ENCODE measurements at regions not wholly inside any gene's neighbourhood (a gene's known extent, or its start where the extent isn't known, plus 50 kb on each side); places are given as distances from the start of the nearest gene placed in this dataset.
A peak's percentile ranks its signal among the peaks of the same experiment; 100 is the strongest.

DNA sequence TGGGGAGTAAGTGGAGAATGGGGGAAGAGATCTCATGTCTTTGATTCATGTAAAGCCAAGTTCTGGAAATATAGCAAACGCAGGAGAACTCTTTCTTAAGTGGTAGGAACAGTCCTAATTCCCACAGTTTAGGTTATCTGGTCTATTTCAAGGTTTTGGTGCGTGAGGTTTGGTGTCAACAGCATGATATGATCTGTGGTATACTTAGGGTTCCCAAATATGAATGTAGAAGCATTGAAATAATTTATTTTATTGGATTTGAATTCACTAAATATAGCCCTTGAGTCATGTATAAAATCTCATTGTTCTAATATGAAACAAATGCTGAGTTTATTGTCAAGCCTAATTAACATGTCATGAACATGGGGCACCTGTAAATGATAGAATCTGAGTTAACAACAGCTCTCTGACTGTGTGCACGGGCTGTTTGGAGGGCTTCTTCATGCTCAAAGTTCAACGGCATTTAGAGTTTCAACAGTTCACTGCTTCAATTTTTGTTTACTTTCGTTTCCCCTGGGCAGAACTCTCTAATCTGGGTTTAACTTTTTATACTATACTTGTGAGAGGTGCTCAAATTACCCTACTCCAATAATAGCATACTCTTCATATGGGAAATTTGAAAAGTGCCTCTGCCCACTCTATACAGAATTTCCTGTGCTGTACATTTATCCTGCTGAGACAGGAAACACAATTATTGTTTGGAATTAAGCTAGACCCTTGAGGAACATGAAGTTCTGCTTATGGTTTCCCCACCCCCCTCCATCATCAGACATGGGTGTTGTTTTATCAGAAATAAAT, 236.3 kb upstream of the ZNF217 start:
- Mint-ChIP-seq H3K4me1 (peaks cover 50 to 87% of the 10 kb centered on the region in 2 donors), H3K27me3 (no peaks in the 10 kb centered on the region), H3K4me3 (peak overlapping the region; percentile 66 to 80), H3K36me3 (peaks cover 6 to 8% of the 10 kb centered on the region in 2 donors), H3K27ac (peak overlapping the region; percentile 95), H3K9me3 (peaks cover 8 to 9% of the 10 kb centered on the region in 2 donors)
- ATAC-seq (replicated peaks) (peak; percentile 31 to 38), DNase-seq (no peak)

DNA sequence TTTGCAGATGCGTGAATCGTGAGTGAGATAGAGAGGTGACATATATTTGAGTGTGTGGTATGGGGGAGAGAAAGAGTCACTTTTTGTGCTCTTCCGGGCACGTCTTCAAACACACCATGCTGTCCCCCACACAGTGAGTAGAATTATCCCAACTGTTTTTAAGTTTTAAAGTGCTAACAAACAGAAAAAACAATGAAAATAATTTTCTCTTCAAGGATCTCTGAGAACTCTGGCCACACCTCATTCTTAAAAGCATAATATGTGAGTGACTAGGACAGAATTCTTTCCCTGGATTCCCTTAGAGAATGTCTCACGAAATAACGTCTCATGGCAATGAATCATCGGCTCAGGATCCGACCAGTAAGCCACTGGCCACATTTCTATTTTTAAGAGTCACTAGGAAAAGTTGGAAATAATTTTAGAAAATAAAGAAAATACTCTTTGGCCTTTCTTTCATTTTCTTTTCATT, 235.7 kb upstream of the ZNF217 start:
- Mint-ChIP-seq H3K36me3 (peaks cover 6 to 8% of the 10 kb centered on the region in 2 donors), H3K9me3 (peaks cover 8 to 9% of the 10 kb centered on the region in 2 donors), H3K27me3 (no peaks in the 10 kb centered on the region), H3K4me1 (peaks cover 49 to 81% of the 10 kb centered on the region in 2 donors), H3K4me3 (peak overlapping the region; percentile 66 to 80), H3K27ac (peak overlapping the region; percentile 95)
- DNase-seq (no peak), ATAC-seq (replicated peaks) (no peak)

DNA sequence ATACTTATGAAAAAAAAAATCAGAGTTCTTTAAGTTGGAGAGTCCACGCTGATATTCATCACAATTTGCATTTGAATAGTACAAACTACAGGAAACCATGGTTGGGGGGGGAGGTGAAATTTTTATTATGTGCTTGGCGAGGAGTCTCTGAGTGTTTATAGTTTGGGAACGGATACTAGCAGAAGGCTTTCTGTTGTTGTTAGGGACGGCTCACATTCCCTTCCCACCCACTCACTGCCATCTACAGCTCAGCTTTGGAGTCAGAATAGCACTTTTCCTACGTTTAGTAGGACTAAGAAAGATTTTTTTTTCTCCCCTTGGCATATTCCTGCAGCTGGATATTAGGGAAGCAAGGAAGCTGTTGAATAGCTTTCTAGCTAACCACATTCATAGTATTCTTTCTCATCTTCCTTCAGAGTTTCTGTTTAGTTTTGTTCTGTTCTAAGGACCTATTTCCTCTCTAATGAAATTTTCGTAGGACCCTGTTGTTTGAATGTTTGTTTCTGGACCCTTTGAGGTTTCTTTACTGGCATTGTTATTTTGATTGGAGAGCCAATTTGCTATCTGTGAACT, 235.1 kb upstream of the ZNF217 start:
- Mint-ChIP-seq H3K4me1 (peaks cover 46 to 76% of the 10 kb centered on the region in 2 donors), H3K36me3 (peaks cover 6 to 8% of the 10 kb centered on the region in 2 donors), H3K27ac (peak overlapping the region; percentile 95), H3K4me3 (peak overlapping the region; percentile 66 to 80), H3K27me3 (no peaks in the 10 kb centered on the region), H3K9me3 (peaks cover 8 to 9% of the 10 kb centered on the region in 2 donors)
- ATAC-seq (replicated peaks) (no peak), DNase-seq (no peak)

DNA sequence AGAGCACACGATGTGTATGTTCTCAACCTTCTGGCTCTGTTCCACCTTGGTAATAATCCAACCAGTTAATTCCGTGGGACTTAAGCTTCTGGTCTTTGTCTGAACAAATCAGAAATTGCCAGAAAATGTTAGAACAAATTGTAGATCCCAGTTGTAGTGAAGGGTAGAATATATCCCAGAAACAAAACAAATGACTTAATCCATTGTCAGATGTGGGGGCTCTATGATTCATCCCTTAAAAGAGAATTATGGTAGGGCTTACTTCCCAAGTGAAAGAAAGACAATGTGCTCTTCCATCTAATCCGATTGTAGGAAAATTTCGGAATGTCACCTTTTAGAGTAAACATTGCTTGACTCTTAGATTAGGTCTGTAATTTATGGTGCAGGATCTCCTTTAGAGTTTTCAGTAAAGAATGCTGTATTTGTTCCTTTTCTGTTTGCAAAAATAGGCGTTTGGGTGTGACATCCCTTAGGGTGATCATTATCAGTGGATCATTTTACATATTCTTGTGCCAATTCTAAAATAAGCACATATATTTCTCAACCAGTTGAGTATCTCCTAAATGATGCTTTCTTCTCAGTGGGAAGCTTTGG, 234.5 kb upstream of the ZNF217 start:
- peak overlapping the region; percentile 66 to 80 for H3K4me3 Mint-ChIP-seq
- peaks cover 8 to 9% of the 10 kb centered on the region in 2 donors for H3K9me3 Mint-ChIP-seq
- no peaks in the 10 kb centered on the region for H3K27me3 Mint-ChIP-seq
- H3K27ac Mint-ChIP-seq, result peak overlapping the region; percentile 95
- peaks cover 43 to 70% of the 10 kb centered on the region in 2 donors for H3K4me1 Mint-ChIP-seq
- H3K36me3 Mint-ChIP-seq, result peaks cover 6 to 8% of the 10 kb centered on the region in 2 donors
- ATAC-seq (replicated peaks), result no peak
- no peak for DNase-seq

DNA sequence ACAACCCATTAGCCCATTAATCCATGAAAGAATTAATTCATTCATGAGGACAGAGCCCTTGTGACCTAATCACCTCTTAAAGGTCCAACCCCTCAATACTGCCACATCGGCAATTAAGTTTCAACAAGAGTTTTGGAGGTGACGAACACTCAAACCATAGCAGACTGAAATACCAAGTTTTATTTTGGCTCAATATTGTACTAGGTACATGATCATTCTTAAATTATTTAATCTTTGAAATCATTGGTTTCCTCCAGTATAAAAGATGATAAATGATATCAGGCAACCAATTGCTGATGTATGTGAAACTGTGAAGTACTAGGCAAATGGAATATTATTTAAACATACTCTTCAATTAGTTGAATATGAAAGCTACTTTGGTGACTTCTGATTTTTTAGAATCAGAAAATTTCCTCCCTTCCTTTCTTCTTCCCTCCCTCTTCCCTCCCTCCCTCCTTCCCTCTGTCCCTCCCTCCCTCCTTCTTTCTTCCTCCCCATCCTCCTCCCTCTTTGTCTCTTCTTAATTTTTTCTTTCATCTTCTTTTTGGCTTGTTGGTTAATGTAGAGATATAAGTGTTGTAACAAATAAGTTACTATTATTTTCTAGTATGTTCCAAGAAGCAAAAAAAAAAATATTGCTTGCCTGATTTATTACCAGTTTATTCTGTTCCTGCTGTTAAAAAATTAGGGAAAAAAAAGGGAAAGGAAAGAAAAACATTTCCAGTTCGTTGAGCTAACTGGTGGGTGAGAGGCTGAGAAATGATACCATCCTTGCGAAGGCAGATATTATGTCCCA, 233.9 kb upstream of the ZNF217 start:
- no peaks in the 10 kb centered on the region for H3K27me3 Mint-ChIP-seq
- no peak for DNase-seq
- peak overlapping the region; percentile 88 for H3K27ac Mint-ChIP-seq
- ATAC-seq (replicated peaks), result no peak
- peaks cover 40 to 63% of the 10 kb centered on the region in 2 donors for H3K4me1 Mint-ChIP-seq
- H3K9me3 Mint-ChIP-seq, result peaks cover 6% of the 10 kb centered on the region in 2 donors
- peak overlapping the region; percentile 0 to 29 for H3K4me3 Mint-ChIP-seq
- peaks cover 4 to 6% of the 10 kb centered on the region in 2 donors for H3K36me3 Mint-ChIP-seq

DNA sequence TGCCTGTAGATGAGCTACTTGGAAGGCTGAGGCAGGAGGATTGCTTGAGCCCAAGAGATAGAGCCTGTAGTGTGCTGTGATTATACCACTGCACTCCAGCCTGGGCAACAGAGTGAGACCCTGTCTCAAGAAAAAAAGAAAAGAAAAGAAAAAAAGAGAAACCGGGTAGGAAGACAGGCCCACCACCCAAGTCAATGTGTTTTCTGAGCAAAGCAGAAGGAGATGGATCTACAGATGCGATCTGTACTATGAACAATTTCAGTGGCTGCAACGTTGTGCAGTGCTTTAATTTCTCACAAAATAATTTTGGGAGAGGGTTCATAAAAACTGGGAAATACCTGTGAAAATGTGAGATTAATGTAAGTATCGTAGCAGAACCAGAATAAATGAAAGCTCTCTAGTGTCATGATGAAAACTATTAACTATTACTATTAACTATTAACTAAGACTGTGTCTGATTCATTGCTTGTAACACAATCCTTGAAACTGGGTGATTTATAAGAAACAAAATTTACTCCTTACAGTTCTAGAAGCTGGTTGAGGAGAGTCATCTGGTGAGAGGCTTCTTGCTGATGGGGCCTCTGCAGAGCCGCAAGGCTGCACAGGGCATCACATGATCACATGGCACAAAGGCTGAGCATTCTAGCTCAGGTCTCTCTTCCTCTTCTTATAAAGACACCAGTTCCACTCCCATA, 233.1 kb upstream of the ZNF217 start:
- DNase-seq (peak; percentile 60), ATAC-seq (replicated peaks) (peak; percentile 96)
- no peaks in the 10 kb centered on the region for H3K36me3 Mint-ChIP-seq
- H3K9me3 Mint-ChIP-seq, result no peaks in the 10 kb centered on the region
- no peaks in the 10 kb centered on the region for H3K27me3 Mint-ChIP-seq
- H3K4me3 Mint-ChIP-seq, result peak overlapping the region; percentile 21 to 29
- peak overlapping the region; percentile 88 for H3K27ac Mint-ChIP-seq
- peaks cover 34 to 55% of the 10 kb centered on the region in 2 donors for H3K4me1 Mint-ChIP-seq

DNA sequence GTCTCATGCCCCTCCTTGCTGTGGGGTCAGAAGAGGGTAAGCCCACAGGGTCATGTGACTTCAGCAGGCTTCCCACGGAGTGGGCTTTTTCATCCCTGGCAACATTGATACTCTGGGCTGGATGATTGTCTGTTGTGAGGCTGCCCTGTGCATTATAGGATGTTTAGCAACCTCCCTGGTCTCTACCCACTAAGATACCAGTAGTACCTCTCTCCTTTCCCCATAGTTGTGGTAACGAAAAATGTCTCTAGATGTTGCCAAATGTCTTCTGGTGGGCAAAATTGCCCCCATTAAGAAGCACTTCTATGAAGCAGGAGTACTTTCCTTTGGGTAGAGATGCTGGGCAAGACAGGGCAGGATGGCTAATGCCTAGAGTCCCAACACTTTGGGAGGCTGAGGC, 232.5 kb upstream of the ZNF217 start:
- H3K27ac Mint-ChIP-seq, result peak overlapping the region; percentile 80
- no peaks in the 10 kb centered on the region for H3K36me3 Mint-ChIP-seq
- no peaks in the 10 kb centered on the region for H3K27me3 Mint-ChIP-seq
- H3K4me3 Mint-ChIP-seq, result no peak overlapping the region
- H3K4me1 Mint-ChIP-seq, result peaks cover 34 to 51% of the 10 kb centered on the region in 2 donors
- DNase-seq, result no peak
- ATAC-seq (replicated peaks), result no peak
- no peaks in the 10 kb centered on the region for H3K9me3 Mint-ChIP-seq

DNA sequence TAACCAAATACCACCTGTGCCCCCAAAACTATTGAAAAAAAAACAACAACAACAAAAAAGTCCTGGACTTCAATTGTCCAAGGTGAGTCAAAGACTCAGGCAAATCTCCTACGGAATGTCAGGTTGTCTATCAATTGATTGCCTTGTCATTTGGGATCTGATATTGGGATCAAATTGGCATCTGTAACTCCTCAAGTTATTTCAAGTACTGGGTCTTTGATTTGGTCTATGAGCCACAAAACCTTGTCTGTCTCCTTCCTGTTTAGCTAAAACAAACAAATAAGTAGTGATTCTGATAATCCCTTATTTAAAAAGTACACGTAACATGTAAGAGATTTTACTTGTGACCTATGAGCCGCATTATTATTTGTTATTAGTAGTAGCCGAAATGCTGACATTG, 231.6 kb upstream of the ZNF217 start:
- H3K27me3 Mint-ChIP-seq, result no peaks in the 10 kb centered on the region
- peaks cover 34 to 44% of the 10 kb centered on the region in 2 donors for H3K4me1 Mint-ChIP-seq
- H3K36me3 Mint-ChIP-seq, result no peaks in the 10 kb centered on the region
- ATAC-seq (replicated peaks) (no peak), DNase-seq (no peak)
- no peaks in the 10 kb centered on the region for H3K9me3 Mint-ChIP-seq
- no peak overlapping the region for H3K27ac Mint-ChIP-seq
- no peak overlapping the region for H3K4me3 Mint-ChIP-seq

DNA sequence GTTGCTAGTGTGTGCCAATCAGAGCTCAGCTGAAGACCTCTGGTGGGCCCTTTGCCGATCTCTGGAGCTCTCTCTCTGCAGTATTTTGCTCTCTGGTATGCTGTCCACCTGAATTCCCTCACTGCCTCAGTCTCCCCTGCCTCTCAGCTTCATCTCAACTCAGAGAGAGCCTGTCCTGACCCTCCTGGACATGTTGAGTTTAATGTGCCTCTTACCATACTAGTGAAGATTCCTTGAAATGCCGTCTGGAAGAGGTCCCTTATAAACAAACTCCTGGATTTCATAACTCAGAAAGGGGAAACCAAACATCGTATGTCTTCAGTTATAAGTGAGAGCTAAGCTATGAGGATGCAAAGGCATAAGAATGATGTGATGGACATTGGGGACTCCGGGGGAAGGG, 231.1 kb upstream of the ZNF217 start:
- Mint-ChIP-seq H3K27me3 (no peaks in the 10 kb centered on the region), H3K27ac (no peak overlapping the region), H3K9me3 (no peaks in the 10 kb centered on the region), H3K4me1 (peaks cover 31 to 39% of the 10 kb centered on the region in 2 donors), H3K36me3 (no peaks in the 10 kb centered on the region), H3K4me3 (no peak overlapping the region)
- DNase-seq (no peak), ATAC-seq (replicated peaks) (no peak)

DNA sequence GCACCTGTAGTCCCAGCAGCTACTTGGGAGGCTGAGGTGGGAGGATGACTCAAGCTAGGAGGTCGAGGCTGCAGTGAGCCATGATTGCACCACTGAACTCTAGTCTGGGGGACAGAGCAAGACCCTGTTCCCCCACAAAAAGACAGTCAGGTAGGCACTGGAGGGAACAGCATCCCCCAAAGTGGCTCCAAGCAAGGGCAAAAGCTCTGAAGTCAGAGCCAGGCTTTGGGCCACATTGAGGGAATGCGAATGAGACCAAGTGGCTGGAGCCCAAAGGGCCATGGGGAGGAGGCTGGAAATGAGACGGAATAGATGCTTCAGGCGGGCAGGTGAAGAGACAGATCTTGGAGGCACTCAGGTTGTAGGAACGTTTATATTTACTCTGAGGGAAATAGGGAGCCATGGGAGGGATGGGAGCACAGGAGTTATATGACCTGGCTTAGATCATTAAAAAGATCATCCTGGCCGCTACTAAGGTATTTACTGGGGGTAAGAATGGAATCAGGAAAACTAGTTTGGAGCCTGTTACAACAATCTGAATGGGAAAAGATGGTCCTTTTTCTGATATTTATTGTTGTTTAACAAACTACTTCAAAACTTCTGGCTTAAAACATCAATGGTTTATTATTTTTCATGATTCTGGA, 229.6 kb upstream of the ZNF217 start:
- DNase-seq (no peak), ATAC-seq (replicated peaks) (no peak)
- no peak overlapping the region for H3K4me3 Mint-ChIP-seq
- H3K36me3 Mint-ChIP-seq, result peaks cover 0 to 2% of the 10 kb centered on the region in 2 donors
- peaks cover 21 to 24% of the 10 kb centered on the region in 2 donors for H3K4me1 Mint-ChIP-seq
- H3K9me3 Mint-ChIP-seq, result peaks cover 2 to 5% of the 10 kb centered on the region in 2 donors
- H3K27me3 Mint-ChIP-seq, result no peaks in the 10 kb centered on the region
- H3K27ac Mint-ChIP-seq, result no peak overlapping the region

DNA sequence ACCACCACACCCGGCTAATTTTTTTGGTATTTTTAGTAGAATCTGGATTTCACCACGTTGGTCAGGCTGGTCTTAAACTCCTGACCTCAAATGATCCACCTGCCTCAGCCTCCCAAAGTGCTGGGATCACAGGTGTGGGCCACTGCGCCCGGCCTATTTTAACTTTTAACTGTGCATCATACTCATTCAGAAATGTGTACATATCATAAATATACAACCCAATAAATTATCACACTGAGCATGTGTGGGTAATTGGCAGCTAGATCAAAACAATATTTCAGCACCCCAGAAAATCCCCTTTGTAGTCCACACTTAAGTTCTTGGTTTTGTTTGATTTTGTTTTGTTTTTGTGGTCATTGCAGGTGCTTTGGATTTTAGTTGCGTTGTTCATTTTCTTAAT, 228.9 kb upstream of the ZNF217 start:
- no peak overlapping the region for H3K27ac Mint-ChIP-seq
- peaks cover 15 to 17% of the 10 kb centered on the region in 2 donors for H3K4me1 Mint-ChIP-seq
- peaks cover 2 to 5% of the 10 kb centered on the region in 2 donors for H3K9me3 Mint-ChIP-seq
- DNase-seq (no peak), ATAC-seq (replicated peaks) (no peak)
- H3K4me3 Mint-ChIP-seq, result no peak overlapping the region
- no peaks in the 10 kb centered on the region for H3K27me3 Mint-ChIP-seq
- H3K36me3 Mint-ChIP-seq, result peaks cover 0 to 2% of the 10 kb centered on the region in 2 donors

DNA sequence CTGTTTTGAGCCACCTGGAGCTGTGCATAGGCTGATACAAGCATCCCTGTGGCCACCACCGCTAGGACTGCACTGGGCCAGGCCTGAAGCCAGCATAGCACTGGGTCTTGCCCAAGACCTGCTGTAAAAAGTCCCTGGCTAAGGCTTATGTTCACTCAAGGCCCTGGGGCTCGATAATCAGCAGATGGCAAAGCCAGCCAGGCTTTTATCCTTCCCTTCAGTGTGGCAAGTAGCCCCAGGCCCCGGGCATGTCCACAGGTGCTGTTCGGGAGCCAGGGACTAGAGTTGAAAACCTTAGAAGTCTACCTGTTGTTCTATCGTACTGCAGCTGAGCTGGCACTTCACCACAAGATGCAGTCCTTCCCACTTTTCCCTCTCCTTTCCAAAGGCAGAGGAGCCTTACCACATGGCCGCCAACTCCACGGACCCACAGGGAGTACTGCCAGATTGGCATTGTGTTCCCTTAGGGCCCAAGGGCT, 226.4 kb upstream of the ZNF217 start:
- peaks cover 0 to 2% of the 10 kb centered on the region in 2 donors for H3K36me3 Mint-ChIP-seq
- H3K27me3 Mint-ChIP-seq, result no peaks in the 10 kb centered on the region
- no peak overlapping the region for H3K4me3 Mint-ChIP-seq
- no peak overlapping the region for H3K27ac Mint-ChIP-seq
- H3K9me3 Mint-ChIP-seq, result peaks cover 2 to 5% of the 10 kb centered on the region in 2 donors
- DNase-seq (no peak), ATAC-seq (replicated peaks) (no peak)
- peaks cover 0 to 4% of the 10 kb centered on the region in 2 donors for H3K4me1 Mint-ChIP-seq
